Osteocyte (in vitro differentiated cells): ENCODE measurements at regions not wholly inside any gene's neighbourhood (a gene's known extent, or its start where the extent isn't known, plus 50 kb on each side); places are given as distances from the start of the nearest gene placed in this dataset.

ENCODE experiments used
- DNase-seq: peaks from one replicate; pipeline ENCODE4 v3.0.0; 2021; ENCODE audit warnings: mixed read lengths; ENCODE audit not compliant: unreplicated experiment; ENCODE audit errors: extremely low spot score
- H3K27ac Mint-ChIP-seq: one replicate; pipeline ENCODE4 v1.8.0; 2021; ENCODE audit warnings: mild to moderate bottlenecking, mixed read lengths; ENCODE audit not compliant: unreplicated experiment
- H3K27me3 Mint-ChIP-seq: one replicate; pipeline ENCODE4 v1.8.0; 2021; ENCODE audit warnings: mixed read lengths; ENCODE audit not compliant: unreplicated experiment
- H3K36me3 Mint-ChIP-seq: one replicate; pipeline ENCODE4 v1.8.0; 2021; ENCODE audit warnings: mixed read lengths; ENCODE audit not compliant: unreplicated experiment
- H3K4me1 Mint-ChIP-seq: one replicate; pipeline ENCODE4 v1.8.0; 2021; ENCODE audit warnings: mixed read lengths; ENCODE audit not compliant: unreplicated experiment
- H3K4me3 Mint-ChIP-seq: one replicate; pipeline ENCODE4 v1.8.0; 2021; ENCODE audit warnings: mild to moderate bottlenecking, moderate library complexity, mixed read lengths; ENCODE audit not compliant: unreplicated experiment
- H3K9me3 Mint-ChIP-seq: one replicate; pipeline ENCODE4 v1.8.0; 2021; ENCODE audit warnings: mixed read lengths; ENCODE audit not compliant: unreplicated experiment
- CTCF ChIP-seq: fragments of 200-600 bp; sonication (generic); IDR thresholded peaks from 2 replicates; pipeline ENCODE4 v1.5.0; 2021; ENCODE audit warnings: antibody characterized with exemption, mild to moderate bottlenecking, moderate library complexity

- no peaks in the 10 kb centered on the region for H3K9me3 Mint-ChIP-seq
- no peaks in the 10 kb centered on the region for H3K4me1 Mint-ChIP-seq
- no peak overlapping the region for H3K4me3 Mint-ChIP-seq
- no peaks in the 10 kb centered on the region for H3K36me3 Mint-ChIP-seq
- H3K27ac Mint-ChIP-seq = no peak overlapping the region
- peaks cover 51% of the 10 kb centered on the region for H3K27me3 Mint-ChIP-seq
- TF ChIP-seq CTCF = no peak
- DNase-seq = no peak
Measured at GRCh38 chr15:69544365-69545113, 91.9 kb downstream of the RPLP1 start.

GRCh38 chr15:69546182-69546581, 93.6 kb downstream of the RPLP1 start:
- no peaks in the 10 kb centered on the region for H3K36me3 Mint-ChIP-seq
- no peaks in the 10 kb centered on the region for H3K4me1 Mint-ChIP-seq
- H3K27ac Mint-ChIP-seq = no peak overlapping the region
- peaks cover 60% of the 10 kb centered on the region for H3K27me3 Mint-ChIP-seq
- peaks cover under 1% of the 10 kb centered on the region for H3K9me3 Mint-ChIP-seq
- H3K4me3 Mint-ChIP-seq = no peak overlapping the region
- no peak for TF ChIP-seq CTCF
- no peak for DNase-seq

GRCh38 chr15:69548395-69549180, 96.0 kb downstream of the RPLP1 start:
- no peak for DNase-seq
- H3K9me3 Mint-ChIP-seq = peaks cover 9% of the 10 kb centered on the region
- H3K27ac Mint-ChIP-seq = no peak overlapping the region
- H3K4me3 Mint-ChIP-seq = no peak overlapping the region
- H3K4me1 Mint-ChIP-seq = no peaks in the 10 kb centered on the region
- no peak for TF ChIP-seq CTCF
- peaks cover 63% of the 10 kb centered on the region for H3K27me3 Mint-ChIP-seq
- H3K36me3 Mint-ChIP-seq = no peaks in the 10 kb centered on the region

GRCh38 chr15:69551391-69552056, 98.9 kb downstream of the RPLP1 start:
- H3K4me3 Mint-ChIP-seq = no peak overlapping the region
- H3K27me3 Mint-ChIP-seq = peaks cover 55% of the 10 kb centered on the region
- TF ChIP-seq CTCF = no peak

More at GRCh38 chr15:69551391-69552056, 98.9 kb downstream of the RPLP1 start:
- DNase-seq = no peak
- no peaks in the 10 kb centered on the region for H3K36me3 Mint-ChIP-seq
- H3K27ac Mint-ChIP-seq = no peak overlapping the region
- H3K4me1 Mint-ChIP-seq = no peaks in the 10 kb centered on the region
- peaks cover 9% of the 10 kb centered on the region for H3K9me3 Mint-ChIP-seq
